GM10266 (cell line): ENCODE measurements at regions not wholly inside any gene's neighbourhood (a gene's known extent, or its start where the extent isn't known, plus 50 kb on each side); places are given as distances from the start of the nearest gene placed in this dataset.

ENCODE experiments used
- DNase-seq: peaks from one replicate; pipeline ENCODE4 v3.0.0; 2012; ENCODE audit errors: extremely low spot score
- TF ChIP-seq, protein P1 (sequence below): IDR thresholded peaks from 2 replicates; pipeline ENCODE4 v1.5.1; 2012; ENCODE audit warnings: mild to moderate bottlenecking, low read depth; ENCODE audit not compliant: control insufficient read depth, insufficient read depth; ENCODE audit errors: missing control alignments

DNA sequence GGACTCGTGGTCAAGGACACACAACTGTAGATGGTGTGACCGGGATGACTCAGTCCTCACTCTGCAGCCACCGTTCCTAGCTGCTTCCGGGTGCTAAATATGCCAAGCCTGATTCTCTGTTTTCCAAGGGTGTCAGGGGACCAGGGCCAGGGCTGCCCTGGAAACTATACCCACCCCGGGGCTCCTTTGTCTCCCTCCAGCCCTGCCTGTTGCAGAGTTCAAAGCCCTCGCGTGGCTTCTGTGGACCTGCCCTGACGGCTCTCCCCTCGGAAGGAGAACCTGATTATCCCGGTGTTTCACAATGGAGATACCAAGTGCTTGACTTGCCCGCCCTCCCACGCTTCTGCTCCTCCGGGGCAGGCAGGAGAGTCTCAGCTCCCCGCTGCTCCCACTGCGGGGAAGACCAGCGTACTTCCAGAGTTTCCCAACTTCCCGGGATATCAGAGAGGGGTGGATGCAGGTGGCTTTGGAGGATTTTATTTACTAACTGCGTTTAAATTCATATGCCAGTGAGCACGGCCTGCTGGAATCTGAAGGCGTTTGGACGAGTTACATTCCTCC, 125.0 kb downstream of the ASB7 start:
- no peak for DNase-seq
- TF ChIP-seq, protein P1, sequence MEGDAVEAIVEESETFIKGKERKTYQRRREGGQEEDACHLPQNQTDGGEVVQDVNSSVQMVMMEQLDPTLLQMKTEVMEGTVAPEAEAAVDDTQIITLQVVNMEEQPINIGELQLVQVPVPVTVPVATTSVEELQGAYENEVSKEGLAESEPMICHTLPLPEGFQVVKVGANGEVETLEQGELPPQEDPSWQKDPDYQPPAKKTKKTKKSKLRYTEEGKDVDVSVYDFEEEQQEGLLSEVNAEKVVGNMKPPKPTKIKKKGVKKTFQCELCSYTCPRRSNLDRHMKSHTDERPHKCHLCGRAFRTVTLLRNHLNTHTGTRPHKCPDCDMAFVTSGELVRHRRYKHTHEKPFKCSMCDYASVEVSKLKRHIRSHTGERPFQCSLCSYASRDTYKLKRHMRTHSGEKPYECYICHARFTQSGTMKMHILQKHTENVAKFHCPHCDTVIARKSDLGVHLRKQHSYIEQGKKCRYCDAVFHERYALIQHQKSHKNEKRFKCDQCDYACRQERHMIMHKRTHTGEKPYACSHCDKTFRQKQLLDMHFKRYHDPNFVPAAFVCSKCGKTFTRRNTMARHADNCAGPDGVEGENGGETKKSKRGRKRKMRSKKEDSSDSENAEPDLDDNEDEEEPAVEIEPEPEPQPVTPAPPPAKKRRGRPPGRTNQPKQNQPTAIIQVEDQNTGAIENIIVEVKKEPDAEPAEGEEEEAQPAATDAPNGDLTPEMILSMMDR: no peak

DNA sequence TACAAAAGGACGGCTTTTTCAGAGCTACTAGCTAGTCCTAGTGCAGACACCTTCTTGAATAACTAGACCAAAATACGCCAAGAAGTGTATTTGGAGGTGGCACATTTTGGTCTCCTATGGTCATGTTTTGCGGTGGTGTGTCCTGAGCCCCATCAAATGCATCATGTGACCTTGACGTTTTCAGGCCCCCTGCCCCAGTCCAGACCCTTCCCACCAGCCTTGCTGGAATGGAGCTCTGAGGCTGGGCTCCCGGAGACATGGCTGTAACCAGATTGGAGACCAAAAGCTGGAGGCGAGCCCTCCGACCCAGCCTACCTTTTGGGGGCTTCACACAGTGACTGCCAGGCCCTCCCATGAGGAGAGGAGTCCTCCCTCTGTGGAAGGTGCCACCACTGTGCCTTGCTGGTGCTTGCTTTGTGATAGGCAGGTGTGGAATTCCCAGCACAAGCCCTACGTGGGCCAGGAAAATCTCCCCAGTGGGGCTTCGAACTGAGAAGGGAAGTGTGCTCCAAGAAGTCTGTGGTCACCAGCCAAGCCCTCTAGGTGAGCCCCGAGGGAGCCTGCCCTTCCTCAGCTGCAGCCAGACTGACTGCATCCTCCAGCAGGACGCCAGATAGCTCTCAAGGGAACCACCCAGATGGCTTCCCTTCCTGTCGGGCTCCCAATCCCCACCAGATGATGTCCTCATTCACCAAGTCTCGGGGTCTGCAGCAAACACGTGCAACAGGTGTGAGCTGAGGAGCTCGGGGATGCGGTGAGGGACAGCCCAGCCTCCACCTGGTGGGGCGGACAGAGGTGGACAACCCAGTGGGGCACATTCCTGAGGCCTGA, 126.2 kb downstream of the ASB7 start:
- TF ChIP-seq, protein P1: no peak
- no peak for DNase-seq

DNA sequence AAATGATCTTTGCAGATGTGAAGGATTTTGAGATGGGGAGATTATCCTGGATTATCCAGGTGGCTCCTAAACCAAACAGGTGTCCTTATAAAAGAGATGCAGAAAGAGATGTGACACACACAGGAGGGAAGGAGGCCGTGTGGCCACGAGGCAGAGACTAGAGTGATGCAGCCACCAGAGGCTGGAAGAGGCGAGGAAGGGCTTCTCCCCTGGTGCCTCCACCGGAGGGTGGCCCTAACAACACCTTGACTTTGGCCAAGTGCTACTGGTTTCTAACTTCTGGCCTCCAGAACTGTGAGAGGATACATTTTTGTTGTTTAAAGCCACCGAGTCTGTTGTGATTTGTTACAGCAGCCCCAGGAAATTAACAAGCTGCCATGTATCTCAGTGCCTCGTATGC, 127.1 kb downstream of the ASB7 start:
- no peak for DNase-seq
- TF ChIP-seq, protein P1: no peak

DNA sequence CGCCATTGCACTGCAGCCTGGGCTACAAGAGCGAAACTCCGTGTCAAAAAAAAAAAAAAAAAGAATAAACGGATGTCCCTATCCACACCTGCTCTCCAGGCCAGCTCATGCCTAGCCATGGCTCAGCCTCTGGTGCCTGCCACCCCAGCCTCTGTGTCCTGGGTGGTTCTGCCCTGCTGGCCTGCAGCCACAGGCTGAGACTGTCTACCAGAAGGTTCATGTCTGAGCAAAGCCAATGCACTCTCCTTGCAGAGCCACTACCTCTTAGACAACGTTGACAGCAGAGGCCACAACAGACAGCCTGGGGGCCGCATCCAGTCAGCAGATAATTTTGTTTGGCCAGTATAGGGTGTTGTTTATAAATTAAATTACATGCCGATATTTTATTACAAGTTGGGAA, 127.7 kb downstream of the ASB7 start:
- no peak for DNase-seq
- TF ChIP-seq, protein P1: no peak

DNA sequence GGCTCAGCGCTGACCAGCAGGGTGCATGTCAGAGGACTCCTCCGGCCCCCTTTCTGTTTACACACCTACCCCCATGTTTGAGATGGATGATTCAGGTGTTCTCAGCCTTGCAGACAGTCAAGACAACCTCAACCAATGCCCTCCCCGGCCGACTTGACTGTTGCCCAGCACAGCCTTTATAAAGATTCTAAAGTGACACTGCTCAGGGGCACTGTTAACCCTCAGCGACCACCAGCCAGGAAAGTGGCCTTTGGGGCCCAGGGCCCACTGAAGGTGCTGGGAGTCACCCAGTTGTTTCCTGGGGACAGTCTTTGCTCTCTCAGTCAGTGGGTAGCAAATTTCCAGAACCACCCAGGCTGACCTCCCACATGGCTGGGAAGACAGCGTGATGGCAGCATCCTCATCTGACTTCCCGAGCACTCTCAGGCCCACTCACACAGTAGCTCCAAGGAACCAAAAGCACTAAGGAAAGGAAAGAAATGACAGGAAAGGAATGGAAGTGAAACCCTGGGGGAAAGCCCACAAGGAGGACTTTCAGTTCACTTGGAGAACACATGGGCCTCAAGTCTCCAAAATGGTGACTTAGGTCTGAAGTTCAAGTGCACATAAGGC, 128.4 kb downstream of the ASB7 start:
- DNase-seq: no peak
- TF ChIP-seq, protein P1: no peak

DNA sequence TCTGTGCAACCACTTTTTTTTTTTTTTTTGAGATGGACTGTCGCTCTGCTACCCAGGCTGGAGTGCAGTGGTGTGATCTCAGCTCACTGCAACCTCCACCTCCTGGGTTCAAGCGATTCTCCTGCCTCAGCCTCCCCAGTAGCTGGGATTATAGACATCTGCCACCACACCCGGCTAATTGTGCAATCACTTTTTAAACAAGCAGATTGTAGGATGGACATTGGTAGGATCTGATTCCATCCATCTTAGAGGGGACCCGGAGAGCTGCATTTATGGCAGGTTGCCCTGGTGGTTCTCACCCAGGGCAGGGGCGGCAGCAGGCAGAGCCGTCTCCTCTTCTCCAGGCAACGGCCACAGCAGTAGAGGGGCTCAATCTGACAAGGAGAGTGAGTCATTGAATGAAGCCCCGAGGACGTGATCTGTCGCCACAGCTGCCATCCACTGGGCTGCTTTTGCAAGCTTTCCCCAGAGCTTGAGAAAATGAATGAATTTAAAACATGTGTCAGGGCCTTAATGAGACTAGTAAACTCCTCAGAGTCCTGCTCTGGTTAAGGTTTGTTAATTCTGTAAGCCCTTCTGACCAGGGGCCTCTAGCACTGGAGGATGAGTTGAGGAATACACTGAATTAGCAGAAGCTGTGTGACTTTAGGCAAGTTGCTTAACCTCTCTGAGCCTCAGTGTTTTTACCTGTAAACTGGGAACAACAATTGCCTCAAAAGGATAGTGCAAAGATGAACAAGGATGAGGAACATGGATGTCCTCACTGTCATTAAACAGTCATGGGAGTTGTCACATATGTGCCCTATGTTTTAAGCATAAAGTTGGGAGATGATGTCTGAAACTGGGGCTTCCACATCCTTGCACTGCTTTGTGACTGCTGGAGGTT, 129.1 kb downstream of the ASB7 start:
- TF ChIP-seq, protein P1: no peak
- DNase-seq: no peak
